Posterior cingulate gyrus (tissue), 11 donors: ENCODE measurements at regions not wholly inside any gene's neighbourhood (a gene's known extent, or its start where the extent isn't known, plus 50 kb on each side); places are given as distances from the start of the nearest gene placed in this dataset.

ENCODE experiments used
- DNase-seq, 10 donors: peaks; one replicate each; pipeline versions ENCODE4 v3.0.0 to v3.0.0-alpha.2; 2020 to 2021; ENCODE audit warnings: mixed read lengths in 3 of 10
- intact Hi-C: fragments of 100-400 bp; cut with DNase I; formaldehyde crosslinking; loops from one replicate; pipeline ENCODE4 v1.15.1; 2023

DNA sequence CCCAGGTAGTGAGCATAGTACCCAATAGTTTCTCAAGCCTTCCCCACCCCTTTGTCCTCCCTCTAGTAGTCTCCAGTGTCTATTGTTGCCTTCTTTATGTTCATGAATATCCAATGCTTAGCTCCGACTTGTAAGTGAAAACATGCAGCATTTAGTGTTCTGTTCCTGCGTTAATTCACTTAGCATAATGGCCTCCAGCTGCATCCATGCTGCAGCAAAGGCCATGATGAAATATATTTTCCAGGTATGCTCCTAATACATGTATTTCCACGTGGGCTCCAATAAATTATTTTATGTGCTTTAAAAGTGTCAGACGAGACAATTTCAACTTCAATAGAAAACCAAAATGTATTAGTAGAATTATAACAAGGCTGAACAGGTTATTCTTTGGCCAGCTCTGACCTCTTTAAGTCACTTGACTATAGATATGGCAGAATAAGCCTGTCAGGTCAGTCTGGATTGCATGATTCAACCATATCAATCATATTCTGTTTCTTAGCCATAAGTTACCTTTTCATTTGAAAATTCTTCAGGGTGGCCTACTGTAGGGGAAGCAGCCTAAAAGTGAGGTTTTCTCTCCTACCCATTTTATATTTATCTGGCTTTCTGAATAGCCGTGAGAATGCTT lies 2291.6 kb upstream of the WWC1 start:
- intact Hi-C loops: no loop called here
- DNase-seq: no peak

DNA sequence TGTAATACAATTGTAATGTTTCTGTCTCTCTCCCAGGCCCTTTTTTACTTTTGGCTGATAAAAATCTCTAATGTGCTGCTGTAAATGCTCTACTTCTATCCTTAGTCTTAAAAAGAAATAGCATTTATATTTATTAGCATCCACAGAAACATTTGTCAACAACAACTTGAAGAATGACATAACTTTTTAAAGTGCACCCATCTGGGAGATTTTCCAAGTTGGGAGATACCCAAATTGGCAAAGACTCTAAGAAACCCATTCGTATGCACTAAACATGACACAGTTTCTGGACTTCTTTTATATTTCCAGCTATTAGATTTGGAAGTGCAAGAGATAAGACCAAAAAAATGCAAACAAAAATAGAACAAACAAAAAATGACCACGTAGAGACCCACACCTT lies 2287.4 kb upstream of the WWC1 start:
- no peak for DNase-seq
- intact Hi-C loops: no loop called here

GRCh38 chr5:166013415-166013814 lies 2278.0 kb upstream of the WWC1 start:
- intact Hi-C loops: no loop called here
- no peak for DNase-seq

GRCh38 chr5:166014256-166014655 lies 2277.2 kb upstream of the WWC1 start:
- intact Hi-C loops: no loop called here

DNA sequence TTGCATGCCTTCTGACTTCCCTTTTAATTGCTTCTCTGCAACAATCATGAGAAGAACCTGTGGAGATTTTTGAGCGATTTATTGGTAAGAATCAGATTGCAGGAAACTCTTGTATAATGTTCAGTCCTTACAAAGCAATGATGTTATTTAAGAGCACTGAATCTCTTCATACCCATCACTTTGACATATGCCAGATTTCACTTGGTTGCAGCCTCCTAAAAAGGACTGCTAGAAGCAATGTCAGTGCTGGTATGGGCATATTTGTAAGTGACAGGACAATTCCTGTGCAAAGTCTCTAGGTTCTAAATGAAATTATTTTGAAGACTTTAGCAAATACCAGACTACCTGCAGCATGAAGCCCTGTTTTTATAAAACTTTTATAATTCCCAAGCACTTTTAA lies 2272.7 kb upstream of the WWC1 start:
- DNase-seq: no peak
- intact Hi-C loops: no loop called here

More at GRCh38 chr5:166014256-166014655, 2277.2 kb upstream of the WWC1 start:
- no peak for DNase-seq

DNA sequence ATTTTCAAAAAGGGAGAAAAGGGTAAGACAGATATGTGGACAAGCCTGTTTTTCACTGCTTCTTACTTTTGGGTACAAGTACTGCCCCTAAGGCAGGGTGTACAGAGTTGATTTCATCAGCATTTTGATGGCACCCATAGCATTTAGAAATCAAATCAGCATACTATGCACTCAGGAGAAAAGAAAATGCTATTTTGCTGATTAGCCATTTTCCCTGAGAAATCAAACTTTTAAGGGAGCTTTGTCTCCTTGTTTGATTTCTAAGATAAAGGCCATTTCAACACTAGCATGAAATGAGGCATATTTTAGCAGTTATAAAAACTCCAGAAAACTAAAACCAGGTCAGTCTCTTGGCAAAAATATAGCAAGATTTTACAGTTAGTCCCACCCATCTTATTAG lies 2269.4 kb upstream of the WWC1 start:
- intact Hi-C loops: no loop called here
- DNase-seq: no peak

- no peak for DNase-seq
- intact Hi-C loops: no loop called here
Observed at GRCh38 chr5:166024970-166025369, 2266.5 kb upstream of the WWC1 start.

GRCh38 chr5:166027582-166027981 lies 2263.9 kb upstream of the WWC1 start:
- intact Hi-C loops: no loop called here

GRCh38 chr5:166031926-166032325 lies 2259.5 kb upstream of the WWC1 start:
- DNase-seq: no peak
- intact Hi-C loops: no loop called here

More at GRCh38 chr5:166027582-166027981, 2263.9 kb upstream of the WWC1 start:
- DNase-seq: no peak

DNA sequence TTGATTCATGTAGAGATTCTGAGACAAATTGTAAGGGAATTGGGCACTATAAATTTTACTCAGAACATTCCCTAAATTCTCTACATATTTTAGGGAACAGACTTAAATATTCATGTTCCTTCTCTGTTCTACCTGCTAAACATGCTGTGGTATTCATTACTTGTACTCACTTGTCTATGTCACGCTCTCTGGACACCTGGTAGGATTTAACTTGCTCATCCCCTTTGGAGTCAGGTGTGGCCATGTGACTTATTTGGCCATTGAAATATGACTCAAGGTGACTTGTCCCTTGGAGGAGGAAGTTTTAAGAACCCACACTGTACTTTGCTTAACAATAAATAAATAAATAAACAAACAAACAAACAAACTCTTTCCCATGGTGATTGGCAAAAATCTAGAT lies 2258.8 kb upstream of the WWC1 start:
- DNase-seq: no peak
- intact Hi-C loops: no loop called here

GRCh38 chr5:166045961-166046360 lies 2245.5 kb upstream of the WWC1 start:
- DNase-seq: no peak
- intact Hi-C loops: no loop called here

GRCh38 chr5:166046956-166047355 lies 2244.5 kb upstream of the WWC1 start:
- DNase-seq: no peak
- intact Hi-C loops: no loop called here

DNA sequence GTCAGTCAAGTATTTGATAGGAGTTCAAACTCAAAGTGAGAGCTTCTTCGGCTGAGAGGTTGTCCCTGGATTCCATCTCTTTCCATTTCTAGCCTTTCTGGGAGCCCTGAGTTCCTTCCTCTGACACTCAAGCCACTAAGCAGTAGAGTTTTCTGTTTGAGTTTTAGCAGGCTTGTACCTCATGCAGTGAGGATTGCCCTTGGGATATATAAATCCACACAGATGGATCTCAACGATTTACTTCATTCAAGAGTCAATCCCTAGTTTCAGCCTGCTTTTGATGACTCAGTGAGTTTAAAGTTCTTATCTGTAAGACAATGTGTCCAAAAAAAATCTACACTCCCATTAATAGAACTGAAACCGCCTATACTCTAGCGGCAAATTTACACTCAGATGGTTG lies 2240.9 kb upstream of the WWC1 start:
- no peak for DNase-seq
- intact Hi-C loops: no loop called here

DNA sequence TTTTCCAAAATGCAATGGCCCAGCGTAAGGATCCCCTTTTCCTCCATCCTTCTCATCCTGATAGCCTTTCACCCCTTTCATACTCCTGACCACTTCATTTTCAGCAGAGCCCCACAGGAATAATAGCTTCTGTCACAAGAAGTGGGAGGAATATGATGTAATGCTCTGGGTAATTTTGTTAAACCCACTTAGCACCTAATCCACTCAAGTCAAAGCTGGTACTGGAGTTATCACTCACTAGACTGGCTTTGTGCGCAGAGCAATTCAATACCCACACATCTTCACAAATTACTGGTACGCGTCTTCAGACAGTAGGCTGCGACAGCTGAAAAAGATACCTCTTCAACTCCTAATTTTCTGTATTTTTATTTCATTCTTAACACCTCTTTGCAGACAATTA lies 2232.8 kb upstream of the WWC1 start:
- no peak for DNase-seq
- intact Hi-C loops: no loop called here

- DNase-seq: no peak
Observed at GRCh38 chr5:166062094-166062493, 2229.4 kb upstream of the WWC1 start.

GRCh38 chr5:166062719-166063118 lies 2228.7 kb upstream of the WWC1 start:
- intact Hi-C loops: no loop called here

More at GRCh38 chr5:166062094-166062493, 2229.4 kb upstream of the WWC1 start:
- intact Hi-C loops: no loop called here

GRCh38 chr5:166063261-166063660 lies 2228.2 kb upstream of the WWC1 start:
- no peak for DNase-seq
- intact Hi-C loops: no loop called here

More at GRCh38 chr5:166062719-166063118, 2228.7 kb upstream of the WWC1 start:
- DNase-seq: no peak

DNA sequence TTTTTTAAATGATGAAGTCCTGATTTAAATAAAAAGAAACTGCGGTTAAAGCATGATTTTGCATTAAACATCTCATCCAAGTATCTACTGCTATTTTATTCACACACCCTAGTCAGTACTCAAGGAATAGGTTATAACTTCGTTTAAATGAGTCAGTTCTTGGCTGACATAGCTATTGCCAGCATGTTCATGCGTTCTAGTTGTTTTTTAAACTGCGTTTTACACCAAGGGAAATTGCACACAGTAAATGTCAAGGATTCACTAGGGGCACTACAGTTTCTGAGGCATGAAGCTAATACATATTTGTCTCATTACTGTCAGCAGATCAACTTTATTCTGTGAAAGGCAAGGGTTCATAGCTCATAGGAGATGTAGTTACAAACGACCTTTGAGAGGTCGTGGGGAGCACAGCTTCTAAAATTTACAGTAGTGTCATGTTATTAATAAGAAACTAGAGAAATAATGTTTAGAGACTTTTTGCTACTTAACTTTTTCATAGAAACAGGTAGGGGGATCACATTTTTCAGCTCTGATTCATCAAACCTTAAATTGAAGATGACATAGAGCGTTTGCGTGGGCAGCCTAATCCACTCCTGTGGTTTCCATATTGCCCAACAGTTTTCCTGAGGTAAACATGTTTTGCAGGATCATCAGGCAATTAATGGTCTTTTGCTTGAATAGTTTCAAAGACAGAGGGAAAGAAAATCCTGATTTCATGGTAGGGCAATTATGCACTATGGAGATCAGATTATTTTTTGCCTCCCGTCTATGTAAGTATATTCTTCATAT lies 2222.7 kb upstream of the WWC1 start:
- intact Hi-C loops: no loop called here

GRCh38 chr5:166073901-166074581 lies 2217.4 kb upstream of the WWC1 start:
- DNase-seq: no peak
- intact Hi-C loops: no loop called here

More for the DNA sequence above, 2222.7 kb upstream of the WWC1 start:
- no peak for DNase-seq

DNA sequence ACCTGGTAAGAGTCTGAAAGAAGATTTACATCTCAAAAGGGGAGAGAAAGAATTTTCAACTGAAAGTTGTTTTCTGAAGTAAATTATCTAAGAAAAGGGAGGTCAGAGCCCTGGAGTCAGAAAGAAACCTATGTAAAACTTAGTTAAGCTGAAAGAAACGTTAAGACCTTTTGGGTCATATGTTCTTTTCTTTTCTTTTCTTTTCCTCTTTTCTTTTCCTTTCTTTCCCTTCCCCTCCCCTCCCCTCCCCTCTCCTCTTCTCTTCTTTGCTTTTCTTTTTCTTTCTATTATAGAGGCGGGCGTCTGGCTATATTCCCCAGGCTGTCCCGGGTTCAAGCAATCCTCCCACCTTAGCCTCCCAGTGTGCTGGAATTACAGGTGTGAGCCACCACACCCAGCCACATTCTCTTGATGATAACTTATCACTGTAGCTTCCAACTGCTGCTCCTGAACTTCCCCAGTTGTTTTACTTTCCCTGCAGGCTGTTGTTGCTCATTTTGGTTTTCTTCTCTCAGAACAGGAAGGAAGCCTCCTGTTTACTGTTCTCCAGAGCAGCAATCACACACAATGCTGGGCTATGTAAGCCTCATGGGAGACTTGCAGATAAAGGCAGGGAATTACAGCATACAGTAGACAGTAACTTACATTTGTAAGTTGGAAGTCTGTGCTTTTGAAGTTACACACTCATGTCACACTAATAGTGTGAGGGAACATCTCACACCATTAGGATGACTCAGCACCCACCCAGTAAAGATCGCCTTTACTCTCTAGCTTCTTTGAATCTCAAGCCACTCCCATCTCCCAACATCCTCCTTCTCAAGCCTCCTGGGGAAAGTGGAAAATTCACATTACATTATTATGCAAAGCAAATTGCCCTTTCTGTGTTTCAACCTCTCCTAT lies 2216.6 kb upstream of the WWC1 start:
- DNase-seq: no peak
- intact Hi-C loops: no loop called here
